ENCODE measurements at regions not wholly inside any gene's neighbourhood (a gene's known extent, or its start where the extent isn't known, plus 50 kb on each side); places are given as distances from the start of the nearest gene placed in this dataset.

GRCh38 chr14:71532344-71532743, 399.9 kb upstream of the RGS6 start:
- H3K27ac ChIP-seq (ENCODE audit: low read depth in 1 of 2, low read length in 2 of 2) = no peak overlapping the region
- no peak for TF ChIP-seq HNF4A (conservative IDR thresholded peaks at IDR 0.05)
- no peak for TF ChIP-seq MAX (IDR thresholded peaks at IDR 0.05)
- no peak for TF ChIP-seq EGR1 (IDR thresholded peaks at IDR 0.05; ENCODE audit: low read depth in 2 of 2)
- TF ChIP-seq ATF3 (IDR thresholded peaks at IDR 0.05) = no peak
- TF ChIP-seq YY1 (IDR thresholded peaks at IDR 0.05) = no peak
- TF ChIP-seq CTCF (IDR thresholded peaks at IDR 0.05; ENCODE audit: low read depth, low read length, missing input control) = no peak
- TF ChIP-seq ZBTB33 (IDR thresholded peaks at IDR 0.05) = no peak
- TF ChIP-seq FOXA1 (IDR thresholded peaks at IDR 0.05) = no peak
- TF ChIP-seq FOXA2 (IDR thresholded peaks at IDR 0.05) = no peak
- no peak for TF ChIP-seq JUND (IDR thresholded peaks at IDR 0.05)
- TF ChIP-seq RAD21 (IDR thresholded peaks at IDR 0.05) = no peak
- no peak for TF ChIP-seq NR2F2 (IDR thresholded peaks at IDR 0.05)
- TF ChIP-seq HNF4G (IDR thresholded peaks at IDR 0.05) = no peak
- TF ChIP-seq REST (IDR thresholded peaks at IDR 0.05) = no peak
- WGBS = 93% methylated on average over 4 of the region's 4 CpGs
- H3K4me3 ChIP-seq (ENCODE audit: low read depth in 1 of 3, low read length in 3 of 3) = no peak overlapping the region
- no peaks in the 10 kb centered on the region for H3K9me3 ChIP-seq (ENCODE audit: control insufficient read depth in 4 of 4, low read length in 3 of 4)
- peaks cover 0 to 6% (median 0%) of the 10 kb centered on the region in 4 donors for H3K36me3 ChIP-seq (ENCODE audit: control insufficient read depth in 4 of 4, insufficient read depth in 3 of 4, low read depth in 1 of 4, low read length in 3 of 4)
- H3K4me1 ChIP-seq (ENCODE audit: control insufficient read depth in 4 of 4, insufficient read depth in 4 of 4, low read length in 3 of 4) = peaks cover 0 to 4% (median 2%) of the 10 kb centered on the region in 4 donors
- H3K9ac ChIP-seq (ENCODE audit: low read depth in 1 of 2, low read length in 2 of 2) = no peak overlapping the region
- DNase-seq (ENCODE audit: low spot score) = no peak
- H3K27me3 ChIP-seq (ENCODE audit: control insufficient read depth in 4 of 4, insufficient read depth in 4 of 4, low read length in 3 of 4) = no peaks in the 10 kb centered on the region

- H3K36me3 ChIP-seq (ENCODE audit: control insufficient read depth in 4 of 4, insufficient read depth in 3 of 4, low read depth in 1 of 4, low read length in 3 of 4) = peaks cover 0 to 6% (median 0%) of the 10 kb centered on the region in 4 donors
- no peak overlapping the region for H3K27ac ChIP-seq (ENCODE audit: low read depth in 1 of 2, low read length in 2 of 2)
- 86% methylated on average over 3 of the region's 3 CpGs for WGBS
- H3K4me1 ChIP-seq (ENCODE audit: control insufficient read depth in 4 of 4, insufficient read depth in 4 of 4, low read length in 3 of 4) = peaks cover 0 to 4% (median 2%) of the 10 kb centered on the region in 4 donors
- H3K9me3 ChIP-seq (ENCODE audit: control insufficient read depth in 4 of 4, low read length in 3 of 4) = no peaks in the 10 kb centered on the region
- H3K4me3 ChIP-seq (ENCODE audit: low read depth in 1 of 3, low read length in 3 of 3) = no peak overlapping the region
- no peaks in the 10 kb centered on the region for H3K27me3 ChIP-seq (ENCODE audit: control insufficient read depth in 4 of 4, insufficient read depth in 4 of 4, low read length in 3 of 4)
- no peak overlapping the region for H3K9ac ChIP-seq (ENCODE audit: low read depth in 1 of 2, low read length in 2 of 2)
- DNase-seq (ENCODE audit: low spot score) = no peak
- TF ChIP-seq YY1 (IDR thresholded peaks at IDR 0.05) = no peak
- TF ChIP-seq ZBTB33 (IDR thresholded peaks at IDR 0.05) = no peak
- no peak for TF ChIP-seq JUND (IDR thresholded peaks at IDR 0.05)
- TF ChIP-seq HNF4G (IDR thresholded peaks at IDR 0.05) = no peak
- no peak for TF ChIP-seq MAX (IDR thresholded peaks at IDR 0.05)
- no peak for TF ChIP-seq HNF4A (conservative IDR thresholded peaks at IDR 0.05)
- TF ChIP-seq REST (IDR thresholded peaks at IDR 0.05) = no peak
- TF ChIP-seq EGR1 (IDR thresholded peaks at IDR 0.05; ENCODE audit: low read depth in 2 of 2) = no peak
- no peak for TF ChIP-seq CTCF (IDR thresholded peaks at IDR 0.05; ENCODE audit: low read depth, low read length, missing input control)
- no peak for TF ChIP-seq NR2F2 (IDR thresholded peaks at IDR 0.05)
Observed at GRCh38 chr14:71532790-71533189, 399.4 kb upstream of the RGS6 start.
